ENCODE measurements at regions not wholly inside any gene's neighbourhood (a gene's known extent, or its start where the extent isn't known, plus 50 kb on each side); places are given as distances from the start of the nearest gene placed in this dataset.

DNA sequence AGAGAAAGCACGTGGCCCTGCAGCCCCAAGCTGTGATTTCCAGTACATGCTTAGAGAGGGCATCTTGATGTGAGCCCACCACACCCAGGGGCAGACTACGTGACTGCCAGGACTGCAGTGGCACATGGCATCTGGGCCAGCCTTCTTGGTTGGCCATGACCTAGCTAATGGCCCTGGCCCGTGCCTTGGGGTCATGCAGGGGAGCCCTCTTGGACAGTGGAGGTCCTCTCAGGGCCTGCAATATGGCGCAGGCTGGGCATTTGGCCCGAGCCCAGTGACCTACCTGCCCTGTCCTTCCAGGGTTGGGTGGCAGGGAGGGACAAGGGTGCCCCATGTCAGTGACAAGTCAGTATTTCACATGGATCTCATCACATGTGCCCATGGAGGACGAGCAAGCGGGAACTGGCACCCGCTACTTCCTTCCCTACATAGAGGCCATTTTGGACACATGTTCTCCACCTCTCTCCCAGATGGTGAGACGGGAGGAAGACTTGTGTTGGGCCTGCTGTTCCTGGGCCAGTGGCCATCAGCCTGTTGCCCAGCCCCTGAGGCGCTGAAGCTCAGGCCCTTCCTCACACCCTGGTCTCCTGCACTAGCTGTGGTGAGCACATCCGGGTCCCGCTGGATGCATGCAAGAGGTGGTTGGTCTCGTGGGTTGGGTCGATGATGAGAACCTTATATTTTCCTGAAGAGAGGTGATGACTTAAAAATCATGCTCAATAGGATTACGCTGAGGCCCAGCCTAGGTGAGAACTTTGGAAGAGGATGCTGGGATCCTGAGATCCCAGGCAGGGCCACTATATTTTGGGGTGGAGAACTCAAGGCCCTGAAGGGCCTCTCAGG is 195.6 kb downstream of the UBE3A start:
- H4K5ac ChIP-seq (ENCODE audit: low read depth, low read length) = no peak overlapping the region
- ChIA-PET POLR2A (ENCODE audit: unreplicated experiment) (no interaction called here), CTCF (no interaction called here)
- no peaks in the 10 kb centered on the region for H3K4me1 ChIP-seq (ENCODE audit: control insufficient read depth, insufficient read depth, low read length)
- ATAC-seq (ENCODE audit: low read depth) (no peak), DNase-seq (no peak)
- H4K20me1 ChIP-seq (ENCODE audit: insufficient read depth, low read length) = no peaks in the 10 kb centered on the region
- no peak overlapping the region for H3K27ac ChIP-seq (ENCODE audit: insufficient read depth, low read length)
- H3K4ac ChIP-seq (ENCODE audit: low read depth, low read length) = no peak overlapping the region
- no peak overlapping the region for H3K56ac ChIP-seq (ENCODE audit: extremely low read depth, insufficient read depth, low read length)
- H4K91ac ChIP-seq (ENCODE audit: insufficient read depth, low read depth, low read length) = no peak overlapping the region
- no peak overlapping the region for H2BK15ac ChIP-seq (ENCODE audit: low read depth, low read length)
- no peak overlapping the region for H2AK5ac ChIP-seq (ENCODE audit: low read depth, low read length)
- H3K79me1 ChIP-seq (ENCODE audit: low read depth in 1 of 2, low read length in 2 of 2) = no peaks in the 10 kb centered on the region
- WGBS, 2 experiments (ENCODE audit: extremely low coverage in 2 of 2, insufficient read length in 1 of 2) = 20% methylated on average over 1 of the region's 15 CpGs; no CpG with 5 or more reads in 1 of the 2 experiments
- H2BK120ac ChIP-seq (ENCODE audit: low read depth, low read length) = no peak overlapping the region
- H4K8ac ChIP-seq (ENCODE audit: low read depth in 2 of 2, low read length in 2 of 2) = no peak overlapping the region
- in situ Hi-C loops (cut with MboI; ENCODE audit: low sequenced_read_pairs) = no loop called here
- no peak overlapping the region for H2AK9ac ChIP-seq (replicated peaks; ENCODE audit: low read depth, low read length, poor library complexity)
- no peak overlapping the region for H3K18ac ChIP-seq (ENCODE audit: low read depth, low read length)
- H3K14ac ChIP-seq (replicated peaks; ENCODE audit: low read depth, low read length) = no peak overlapping the region
- H3K9me3 ChIP-seq (ENCODE audit: control insufficient read depth, insufficient read depth, low read length) = peaks cover 70% of the 10 kb centered on the region
- H3K36me3 ChIP-seq (ENCODE audit: control insufficient read depth, insufficient read depth, low read length) = no peaks in the 10 kb centered on the region
- H3K4me3 ChIP-seq (ENCODE audit: insufficient read depth, low read depth, low read length) = no peak overlapping the region
- TF ChIP-seq RCOR1 (IDR thresholded peaks at IDR 0.05; ENCODE audit: insufficient replicate concordance, low read length) = no peak
- TF ChIP-seq MAFK (IDR thresholded peaks at IDR 0.05; ENCODE audit: low read depth, low read length) = no peak
- TF ChIP-seq MAZ (IDR thresholded peaks at IDR 0.05; ENCODE audit: borderline replicate concordance, low read depth, low read length) = no peak
- no peak for TF ChIP-seq RFX5 (IDR thresholded peaks at IDR 0.05; ENCODE audit: low read depth, low read length)
- TF ChIP-seq POLR2A (IDR thresholded peaks at IDR 0.05; ENCODE audit: low read depth, low read length) = no peak
- TF ChIP-seq, protein P1, sequence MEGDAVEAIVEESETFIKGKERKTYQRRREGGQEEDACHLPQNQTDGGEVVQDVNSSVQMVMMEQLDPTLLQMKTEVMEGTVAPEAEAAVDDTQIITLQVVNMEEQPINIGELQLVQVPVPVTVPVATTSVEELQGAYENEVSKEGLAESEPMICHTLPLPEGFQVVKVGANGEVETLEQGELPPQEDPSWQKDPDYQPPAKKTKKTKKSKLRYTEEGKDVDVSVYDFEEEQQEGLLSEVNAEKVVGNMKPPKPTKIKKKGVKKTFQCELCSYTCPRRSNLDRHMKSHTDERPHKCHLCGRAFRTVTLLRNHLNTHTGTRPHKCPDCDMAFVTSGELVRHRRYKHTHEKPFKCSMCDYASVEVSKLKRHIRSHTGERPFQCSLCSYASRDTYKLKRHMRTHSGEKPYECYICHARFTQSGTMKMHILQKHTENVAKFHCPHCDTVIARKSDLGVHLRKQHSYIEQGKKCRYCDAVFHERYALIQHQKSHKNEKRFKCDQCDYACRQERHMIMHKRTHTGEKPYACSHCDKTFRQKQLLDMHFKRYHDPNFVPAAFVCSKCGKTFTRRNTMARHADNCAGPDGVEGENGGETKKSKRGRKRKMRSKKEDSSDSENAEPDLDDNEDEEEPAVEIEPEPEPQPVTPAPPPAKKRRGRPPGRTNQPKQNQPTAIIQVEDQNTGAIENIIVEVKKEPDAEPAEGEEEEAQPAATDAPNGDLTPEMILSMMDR (conservative IDR thresholded peaks at IDR 0.05; ENCODE audit: low read depth, low read length) = no peak
- no peak for TF ChIP-seq RAD21 (IDR thresholded peaks at IDR 0.05; ENCODE audit: low read length)
- TF ChIP-seq, protein P2, sequence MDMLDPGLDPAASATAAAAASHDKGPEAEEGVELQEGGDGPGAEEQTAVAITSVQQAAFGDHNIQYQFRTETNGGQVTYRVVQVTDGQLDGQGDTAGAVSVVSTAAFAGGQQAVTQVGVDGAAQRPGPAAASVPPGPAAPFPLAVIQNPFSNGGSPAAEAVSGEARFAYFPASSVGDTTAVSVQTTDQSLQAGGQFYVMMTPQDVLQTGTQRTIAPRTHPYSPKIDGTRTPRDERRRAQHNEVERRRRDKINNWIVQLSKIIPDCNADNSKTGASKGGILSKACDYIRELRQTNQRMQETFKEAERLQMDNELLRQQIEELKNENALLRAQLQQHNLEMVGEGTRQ (IDR thresholded peaks at IDR 0.05; ENCODE audit: low read depth, low read length) = no peak
- no peak for TF ChIP-seq CEBPB (IDR thresholded peaks at IDR 0.05; ENCODE audit: low read depth, low read length)
- no peak for TF ChIP-seq MXI1 (IDR thresholded peaks at IDR 0.05; ENCODE audit: borderline replicate concordance, low read depth, low read length)
- TF ChIP-seq, protein P3, sequence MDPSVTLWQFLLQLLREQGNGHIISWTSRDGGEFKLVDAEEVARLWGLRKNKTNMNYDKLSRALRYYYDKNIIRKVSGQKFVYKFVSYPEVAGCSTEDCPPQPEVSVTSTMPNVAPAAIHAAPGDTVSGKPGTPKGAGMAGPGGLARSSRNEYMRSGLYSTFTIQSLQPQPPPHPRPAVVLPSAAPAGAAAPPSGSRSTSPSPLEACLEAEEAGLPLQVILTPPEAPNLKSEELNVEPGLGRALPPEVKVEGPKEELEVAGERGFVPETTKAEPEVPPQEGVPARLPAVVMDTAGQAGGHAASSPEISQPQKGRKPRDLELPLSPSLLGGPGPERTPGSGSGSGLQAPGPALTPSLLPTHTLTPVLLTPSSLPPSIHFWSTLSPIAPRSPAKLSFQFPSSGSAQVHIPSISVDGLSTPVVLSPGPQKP (IDR thresholded peaks at IDR 0.05; ENCODE audit: borderline replicate concordance, low read depth, low read length) = no peak
- TF ChIP-seq SMC3 (IDR thresholded peaks at IDR 0.05; ENCODE audit: low read depth, low read length) = no peak
- TF ChIP-seq FOS (IDR thresholded peaks at IDR 0.05; ENCODE audit: low read depth, low read length) = no peak
- TF ChIP-seq NFE2L2 (IDR thresholded peaks at IDR 0.05; ENCODE audit: low read depth, low read length) = no peak
- TF ChIP-seq CHD1 (IDR thresholded peaks at IDR 0.05; ENCODE audit: low read depth, low read length) = no peak
- no peak overlapping the region for H2BK5ac ChIP-seq (ENCODE audit: low read depth, low read length, poor library complexity, severe bottlenecking)
- no peak overlapping the region for H2AFZ ChIP-seq (replicated peaks; ENCODE audit: low read length, poor library complexity)
- H3K27me3 ChIP-seq (ENCODE audit: control insufficient read depth, insufficient read depth, low read length) = no peaks in the 10 kb centered on the region
- no peak overlapping the region for H2BK20ac ChIP-seq (ENCODE audit: low read depth, low read length)
- H3K9me1 ChIP-seq (ENCODE audit: insufficient read depth, low read length) = no peaks in the 10 kb centered on the region
- intact Hi-C loops (cut with micrococcal nuclease) = no loop called here
- H3K4me2 ChIP-seq (ENCODE audit: low read depth, low read length) = no peak overlapping the region
- H3K23ac ChIP-seq (ENCODE audit: low read depth, low read length) = no peak overlapping the region
- dilution Hi-C loops (cut with HindIII; ENCODE audit: low sequenced_read_pairs, unreplicated experiment) = no loop called here
- no peak overlapping the region for H3K9ac ChIP-seq (ENCODE audit: low read depth, low read length)
- BruUV-seq (replicated peaks) = no TSS peak
